H1 (cell line): ENCODE measurements at regions not wholly inside any gene's neighbourhood (a gene's known extent, or its start where the extent isn't known, plus 50 kb on each side); places are given as distances from the start of the nearest gene placed in this dataset.

Experiments
- CTCF ChIA-PET: fragments of 300-600 bp; sonication (Branson Sonifier 250); formaldehyde crosslinking; loops from one replicate; lab custom pipeline; 2021; ENCODE audit not compliant: partially characterized antibody; lab: Charles Lee
- POLR2A ChIA-PET: fragments of 300-600 bp; sonication (Branson Sonifier 250); formaldehyde crosslinking; loops from one replicate; lab custom pipeline; 2021; ENCODE audit warnings: inconsistent platforms; ENCODE audit not compliant: partially characterized antibody; lab: Charles Lee
- DNase-seq, 2 experiments: peaks; one replicate each; pipeline versions ENCODE4 v3.0.0 to v3.0.0-alpha.2; 2010 to 2022; ENCODE audit warnings: low spot score in 2 of 2, low read depth in 1 of 2, mixed read lengths in 1 of 2
- FAIRE-seq: peaks from 2 replicates; lab custom pipeline; 2011; peaks lifted over from hg19 to GRCh38; lab: Jason Lieb, UNC
- H2AFZ ChIP-seq: 2 replicates; pipeline ENCODE4 v1.8.1; 2012; ENCODE audit warnings: low read length, inconsistent platforms
- H2AK5ac ChIP-seq: 2 replicates; pipeline ENCODE4 v1.6.1; 2013; ENCODE audit warnings: low read depth, low read length
- H2BK120ac ChIP-seq: replicated peaks from 2 replicates; pipeline ENCODE3; 2013; ENCODE audit warnings: low read depth, low read length, inconsistent platforms
- H2BK12ac ChIP-seq: 2 replicates; pipeline ENCODE4 v1.6.1; 2013; ENCODE audit warnings: low read depth, low read length
- H2BK15ac ChIP-seq: 2 replicates; pipeline ENCODE4 v1.6.1; 2013; ENCODE audit warnings: low read length
- H2BK20ac ChIP-seq: 2 replicates; pipeline ENCODE4 v1.6.1; 2013; ENCODE audit warnings: low read length
- H2BK5ac ChIP-seq: 2 replicates; pipeline ENCODE4 v1.6.1; 2013; ENCODE audit warnings: low read depth, low read length
- H3K14ac ChIP-seq: 2 replicates; pipeline ENCODE4 v1.6.1; 2013; ENCODE audit warnings: inconsistent platforms; ENCODE audit not compliant: insufficient read length
- H3K18ac ChIP-seq: 2 replicates; pipeline ENCODE4 v1.6.1; 2013; ENCODE audit warnings: low read length; ENCODE audit errors: extremely low read depth
- H3K23ac ChIP-seq: 2 replicates; pipeline ENCODE4 v1.6.1; 2013; ENCODE audit warnings: inconsistent platforms; ENCODE audit not compliant: insufficient read length
- H3K23me2 ChIP-seq: 2 replicates; pipeline ENCODE4 v1.6.1; 2013; ENCODE audit warnings: low read depth, low read length
- H3K27ac ChIP-seq: 2 replicates; pipeline ENCODE4 v1.6.1; 2011; ENCODE audit warnings: low read depth, low read length, inconsistent platforms
- H3K27me3 ChIP-seq, 4 experiments: replicated peaks in 1 of 4; 1 replicate in 1 of 4; 2 replicates in 3 of 4; pipeline versions ENCODE4 v1.6.1 to v1.8.1; 2011 to 2013; ENCODE audit warnings: low read length in 3 of 4, mild to moderate bottlenecking in 3 of 4, inconsistent platforms in 2 of 4, mixed read lengths in 2 of 4, moderate library complexity in 1 of 4; ENCODE audit not compliant: control insufficient read depth in 3 of 4, insufficient read depth in 3 of 4; ENCODE audit errors: extremely low read depth in 1 of 4
- H3K36me3 ChIP-seq, 4 experiments: 2 replicates each; pipeline versions ENCODE4 v1.6.1 to v1.8.1; 2011 to 2013; ENCODE audit warnings: mild to moderate bottlenecking in 4 of 4, low read length in 3 of 4, moderate library complexity in 2 of 4, control low read depth in 1 of 4, inconsistent platforms in 1 of 4; ENCODE audit not compliant: insufficient read depth in 4 of 4, control insufficient read depth in 2 of 4
- H3K4ac ChIP-seq: replicated peaks from 2 replicates; pipeline ENCODE3; 2013; ENCODE audit warnings: low read length, low read depth, mixed read lengths, inconsistent platforms; ENCODE audit not compliant: insufficient read length
- H3K4me1 ChIP-seq, 4 experiments: replicated peaks in 1 of 4; 1 replicate in 1 of 4; 2 replicates in 3 of 4; pipeline versions ENCODE4 v1.6.1 to v1.8.1; 2011 to 2013; ENCODE audit warnings: low read length in 3 of 4, inconsistent platforms in 2 of 4, mixed read lengths in 1 of 4; ENCODE audit not compliant: insufficient read depth in 4 of 4, control insufficient read depth in 3 of 4
- H3K4me2 ChIP-seq, 2 experiments: 2 replicates each; pipeline versions ENCODE4 v1.6.1 to v1.8.1; 2011 to 2013; ENCODE audit warnings: low read depth in 2 of 2, low read length in 2 of 2, control low read depth in 1 of 2, inconsistent platforms in 1 of 2, mild to moderate bottlenecking in 1 of 2; ENCODE audit not compliant: insufficient read depth in 1 of 2
- H3K4me3 ChIP-seq, 4 experiments: fragments of 200-600, 300-600 bp in 1 of 4; sonication (generic), shearing (Covaris generic), sonication (Bioruptor Twin) in 1 of 4; 2 replicates each; pipeline versions ENCODE4 v1.5.1 to v1.8.1; 2011 to 2016; ENCODE audit warnings: low read length in 4 of 4, low read depth in 3 of 4, control low read depth in 2 of 4, inconsistent platforms in 2 of 4, mild to moderate bottlenecking in 2 of 4, mixed read lengths in 1 of 4, moderate library complexity in 1 of 4; ENCODE audit not compliant: insufficient read depth in 2 of 4; ENCODE audit errors: extremely low read depth in 1 of 4
- H3K56ac ChIP-seq: replicated peaks from 2 replicates; pipeline ENCODE3; 2013; ENCODE audit warnings: low read depth, mild to moderate bottlenecking, mixed read lengths, low read length, inconsistent platforms; ENCODE audit not compliant: insufficient read length
- H3K79me1 ChIP-seq: 2 replicates; pipeline ENCODE4 v1.6.1; 2013; ENCODE audit warnings: low read depth, low read length, control low read depth
- H3K79me2 ChIP-seq, 2 experiments: 2 replicates each; pipeline versions ENCODE4 v1.6.1 to v1.8.1; 2012 to 2013; ENCODE audit warnings: low read length in 2 of 2, mild to moderate bottlenecking in 2 of 2, inconsistent platforms in 1 of 2; ENCODE audit not compliant: insufficient read depth in 2 of 2, control insufficient read depth in 1 of 2
- H3K9ac ChIP-seq, 4 experiments: replicated peaks in 1 of 4; 1 replicate in 1 of 4; 2 replicates in 3 of 4; pipeline versions ENCODE4 v1.6.1 to v1.8.1; 2011 to 2013; ENCODE audit warnings: low read depth in 3 of 4, low read length in 3 of 4, control low read depth in 2 of 4, mild to moderate bottlenecking in 2 of 4, moderate library complexity in 2 of 4, inconsistent platforms in 1 of 4; ENCODE audit errors: extremely low read depth in 1 of 4
- H3K9me3 ChIP-seq, 2 experiments: 2 replicates each; pipeline versions ENCODE4 v1.6.1 to v1.8.1; 2012 to 2013; ENCODE audit warnings: mild to moderate bottlenecking in 2 of 2, moderate library complexity in 2 of 2, control low read depth in 1 of 2, inconsistent platforms in 1 of 2, low read depth in 1 of 2, low read length in 1 of 2, mixed read lengths in 1 of 2; ENCODE audit not compliant: insufficient read depth in 2 of 2
- H4K20me1 ChIP-seq, 2 experiments: replicated peaks in 1 of 2; 2 replicates each; pipeline versions ENCODE3 to v1.8.1; 2011 to 2013; ENCODE audit warnings: inconsistent platforms in 2 of 2, low read length in 2 of 2, mild to moderate bottlenecking in 1 of 2; ENCODE audit not compliant: insufficient read depth in 2 of 2, control insufficient read depth in 1 of 2
- H4K5ac ChIP-seq: 2 replicates; pipeline ENCODE4 v1.6.1; 2013; ENCODE audit warnings: low read length, low read depth, mixed read lengths, inconsistent platforms; ENCODE audit not compliant: insufficient read length
- H4K8ac ChIP-seq: 2 replicates; pipeline ENCODE4 v1.8.0; 2013; ENCODE audit warnings: mild to moderate bottlenecking, moderate library complexity, low read length, inconsistent platforms; ENCODE audit not compliant: insufficient read depth; ENCODE audit errors: extremely low read depth
- H4K91ac ChIP-seq: replicated peaks from 2 replicates; pipeline ENCODE3; 2013; ENCODE audit warnings: low read length, mixed read lengths, inconsistent platforms; ENCODE audit not compliant: insufficient read length
- CREB1 ChIP-seq: IDR thresholded peaks from 2 replicates; pipeline ENCODE4 v1.6.1; 2012; ENCODE audit warnings: inconsistent platforms
- JUND ChIP-seq: IDR thresholded peaks from 2 replicates; pipeline ENCODE4 v1.6.1; 2011; ENCODE audit warnings: mild to moderate bottlenecking, improper control_type of control experiment, low read length
- KDM1A ChIP-seq: fragments of 200-600, 300-600 bp; sonication (generic); IDR thresholded peaks from 2 replicates; pipeline ENCODE4 v1.7.1; 2016; ENCODE audit warnings: mild to moderate bottlenecking, low read length, borderline replicate concordance
- NRF1 ChIP-seq: IDR thresholded peaks from 2 replicates; pipeline ENCODE4 v1.6.1; 2011; ENCODE audit warnings: mild to moderate bottlenecking, low read depth, low read length, improper control_type of control experiment
- RBBP5 ChIP-seq: IDR thresholded peaks from 2 replicates; pipeline ENCODE4 v1.7.1; 2012; ENCODE audit warnings: low read depth, mild to moderate bottlenecking, inconsistent platforms, low read length, moderate library complexity, borderline replicate concordance
- TAF7 ChIP-seq: optimal IDR thresholded peaks from 2 replicates; pipeline ENCODE3; 2011; ENCODE audit warnings: low read depth, mild to moderate bottlenecking, inconsistent platforms, low read length, moderate library complexity, borderline replicate concordance
- TEAD4 ChIP-seq: IDR thresholded peaks from 2 replicates; pipeline ENCODE4 v1.6.1; 2012; ENCODE audit warnings: low read depth, low read length, inconsistent platforms, mixed read lengths
- WGBS, 2 experiments: shearing (Covaris generic) in 1 of 2; methylation state at CpG; one replicate each; pipeline versions ENCODE4 v1.1.6 to v1.1.7; 2013 to 2015; ENCODE audit warnings: low lambda C conversion rate in 2 of 2, mixed read lengths in 2 of 2, inconsistent platforms in 1 of 2, low coverage in 1 of 2, missing lambda C conversion rate in 1 of 2; ENCODE audit not compliant: insufficient replicate concordance in 2 of 2, insufficient coverage in 1 of 2, insufficient read length in 1 of 2; ENCODE audit errors: extremely low coverage in 1 of 2, missing lambda C conversion rate in 1 of 2; 5-methylcytosine and 5-hydroxymethylcytosine counted together

- H2BK12ac ChIP-seq: no peak overlapping the region
- ChIA-PET POLR2A (no interaction called here), CTCF (no interaction called here)
- no peaks in the 10 kb centered on the region for H3K79me1 ChIP-seq
- no peak overlapping the region for H4K5ac ChIP-seq
- H4K20me1 ChIP-seq: no peaks in the 10 kb centered on the region
- H3K4me1 ChIP-seq: no peaks in the 10 kb centered on the region
- FAIRE-seq: no peak
- no peak overlapping the region for H4K91ac ChIP-seq
- no peak overlapping the region for H4K8ac ChIP-seq
- H2AFZ ChIP-seq: no peak overlapping the region
- H3K14ac ChIP-seq: no peak overlapping the region
- H3K27ac ChIP-seq: no peak overlapping the region
- H2AK5ac ChIP-seq: no peak overlapping the region
- no peaks in the 10 kb centered on the region for H3K27me3 ChIP-seq
- H3K9ac ChIP-seq: no peak overlapping the region
- no peaks in the 10 kb centered on the region for H3K9me3 ChIP-seq
- TF ChIP-seq JUND (no peak), TAF7 (no peak), KDM1A (no peak), RBBP5 (no peak), TEAD4 (no peak), CREB1 (no peak), NRF1 (no peak)
- TF ChIP-seq, all 59 proteins: peak for 0
- Histone ChIP-seq H3K4me3 (no peak overlapping the region), H3K23ac (no peak overlapping the region), H2BK15ac (no peak overlapping the region), H3K36me3 (no peaks in the 10 kb centered on the region), H2BK5ac (no peak overlapping the region), H3K23me2 (no peaks in the 10 kb centered on the region), H2BK120ac (no peak overlapping the region), H2BK20ac (no peak overlapping the region), H3K56ac (no peak overlapping the region), H3K4me2 (no peak overlapping the region), H3K18ac (no peak overlapping the region), H3K79me2 (no peaks in the 10 kb centered on the region), H3K4ac (no peak overlapping the region)
- 89% methylated on average over 3 of the region's 3 CpGs; no CpG with 5 or more reads in 1 of the 2 experiments for WGBS, 2 experiments
- no peak for DNase-seq
Observed at GRCh38 chr5:164909673-164910072, 1404.3 kb downstream of the MAT2B start.
